ENCODE measurements at regions not wholly inside any gene's neighbourhood (a gene's known extent, or its start where the extent isn't known, plus 50 kb on each side); places are given as distances from the start of the nearest gene placed in this dataset.

GRCh38 chr13:61170856-61171255 lies 244.8 kb downstream of the PCDH20 start:
- H3K36me3 ChIP-seq (ENCODE audit: control insufficient read depth in 2 of 2, extremely low read depth in 1 of 2, insufficient read depth in 2 of 2, low read length in 2 of 2): no peaks in the 10 kb centered on the region
- H3K9me3 ChIP-seq (ENCODE audit: control insufficient read depth, low read depth, low read length): no peaks in the 10 kb centered on the region
- no peaks in the 10 kb centered on the region for H3K79me2 ChIP-seq (ENCODE audit: control insufficient read depth, insufficient read depth, low read length)
- no peaks in the 10 kb centered on the region for H3K27me3 ChIP-seq (ENCODE audit: control insufficient read depth, extremely low read depth, insufficient read depth, low read length)
- H3K4me3 ChIP-seq (ENCODE audit: control insufficient read depth in 2 of 3, extremely low read depth in 1 of 3, insufficient read depth in 2 of 3, low read depth in 1 of 3, low read length in 3 of 3): no peak overlapping the region
- H3K4me2 ChIP-seq (ENCODE audit: control insufficient read depth, extremely low read depth, insufficient read depth, low read depth, low read length): no peak overlapping the region
- dilution Hi-C loops (cut with MboI; ENCODE audit: extremely low pct_ligation_motif_present, low sequenced_read_pairs): no loop called here
- no peak overlapping the region for H2AFZ ChIP-seq (ENCODE audit: control insufficient read depth, low read length)
- TF ChIP-seq, protein P1, sequence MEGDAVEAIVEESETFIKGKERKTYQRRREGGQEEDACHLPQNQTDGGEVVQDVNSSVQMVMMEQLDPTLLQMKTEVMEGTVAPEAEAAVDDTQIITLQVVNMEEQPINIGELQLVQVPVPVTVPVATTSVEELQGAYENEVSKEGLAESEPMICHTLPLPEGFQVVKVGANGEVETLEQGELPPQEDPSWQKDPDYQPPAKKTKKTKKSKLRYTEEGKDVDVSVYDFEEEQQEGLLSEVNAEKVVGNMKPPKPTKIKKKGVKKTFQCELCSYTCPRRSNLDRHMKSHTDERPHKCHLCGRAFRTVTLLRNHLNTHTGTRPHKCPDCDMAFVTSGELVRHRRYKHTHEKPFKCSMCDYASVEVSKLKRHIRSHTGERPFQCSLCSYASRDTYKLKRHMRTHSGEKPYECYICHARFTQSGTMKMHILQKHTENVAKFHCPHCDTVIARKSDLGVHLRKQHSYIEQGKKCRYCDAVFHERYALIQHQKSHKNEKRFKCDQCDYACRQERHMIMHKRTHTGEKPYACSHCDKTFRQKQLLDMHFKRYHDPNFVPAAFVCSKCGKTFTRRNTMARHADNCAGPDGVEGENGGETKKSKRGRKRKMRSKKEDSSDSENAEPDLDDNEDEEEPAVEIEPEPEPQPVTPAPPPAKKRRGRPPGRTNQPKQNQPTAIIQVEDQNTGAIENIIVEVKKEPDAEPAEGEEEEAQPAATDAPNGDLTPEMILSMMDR (optimal IDR thresholded peaks at IDR 0.05 in 1 of 3, IDR thresholded peaks at IDR 0.05 in 1 of 3, conservative IDR thresholded peaks at IDR 0.05 in 1 of 3; ENCODE audit: extremely low read depth in 1 of 3, insufficient read depth in 2 of 3, low read length in 3 of 3): no peak
- TF ChIP-seq EZH2 (IDR thresholded peaks at IDR 0.05; ENCODE audit: low read length): no peak
- FAIRE-seq (no peak), DNase-seq (ENCODE audit: low read depth, low spot score) (no peak)
- no peak overlapping the region for H3K9ac ChIP-seq (ENCODE audit: control insufficient read depth, extremely low read depth, insufficient read depth, low read length)
- no peaks in the 10 kb centered on the region for H4K20me1 ChIP-seq (ENCODE audit: control insufficient read depth, extremely low read depth, insufficient read depth, low read length)
- no peak overlapping the region for H3K27ac ChIP-seq (ENCODE audit: control insufficient read depth, insufficient read depth, low read length)
- no peaks in the 10 kb centered on the region for H3K9me1 ChIP-seq (ENCODE audit: control insufficient read depth, extremely low read depth, insufficient read depth, low read length)
- H3K4me1 ChIP-seq (ENCODE audit: control insufficient read depth, extremely low read depth, insufficient read depth, low read length): no peaks in the 10 kb centered on the region

- Histone ChIP-seq H3K79me2 (ENCODE audit: control insufficient read depth, insufficient read depth, low read length) (no peaks in the 10 kb centered on the region), H3K27me3 (ENCODE audit: control insufficient read depth, extremely low read depth, insufficient read depth, low read length) (no peaks in the 10 kb centered on the region), H2AFZ (ENCODE audit: control insufficient read depth, low read length) (no peak overlapping the region), H3K9me1 (ENCODE audit: control insufficient read depth, extremely low read depth, insufficient read depth, low read length) (no peaks in the 10 kb centered on the region), H3K4me3 (ENCODE audit: control insufficient read depth in 2 of 3, extremely low read depth in 1 of 3, insufficient read depth in 2 of 3, low read depth in 1 of 3, low read length in 3 of 3) (no peak overlapping the region), H3K4me1 (ENCODE audit: control insufficient read depth, extremely low read depth, insufficient read depth, low read length) (no peaks in the 10 kb centered on the region), H4K20me1 (ENCODE audit: control insufficient read depth, extremely low read depth, insufficient read depth, low read length) (no peaks in the 10 kb centered on the region), H3K9me3 (ENCODE audit: control insufficient read depth, low read depth, low read length) (no peaks in the 10 kb centered on the region), H3K36me3 (ENCODE audit: control insufficient read depth in 2 of 2, extremely low read depth in 1 of 2, insufficient read depth in 2 of 2, low read length in 2 of 2) (no peaks in the 10 kb centered on the region), H3K9ac (ENCODE audit: control insufficient read depth, extremely low read depth, insufficient read depth, low read length) (no peak overlapping the region), H3K4me2 (ENCODE audit: control insufficient read depth, extremely low read depth, insufficient read depth, low read depth, low read length) (no peak overlapping the region), H3K27ac (ENCODE audit: control insufficient read depth, insufficient read depth, low read length) (no peak overlapping the region)
- DNase-seq (ENCODE audit: low read depth, low spot score): no peak
- TF ChIP-seq, protein P1 (optimal IDR thresholded peaks at IDR 0.05 in 1 of 3, IDR thresholded peaks at IDR 0.05 in 1 of 3, conservative IDR thresholded peaks at IDR 0.05 in 1 of 3; ENCODE audit: extremely low read depth in 1 of 3, insufficient read depth in 2 of 3, low read length in 3 of 3): no peak
- TF ChIP-seq EZH2 (IDR thresholded peaks at IDR 0.05; ENCODE audit: low read length): no peak
- no peak for FAIRE-seq
- dilution Hi-C loops (cut with MboI; ENCODE audit: extremely low pct_ligation_motif_present, low sequenced_read_pairs): no loop called here
Observed at GRCh38 chr13:61162636-61163035, 253.0 kb downstream of the PCDH20 start.
